Activated T-helper 1 cell treated with anti-CD3 and anti-CD28 coated beads, Interleukin-12 subunit alpha, Interleukin-12 subunit beta, Interleukin-2, Interleukin-4 antibody, amounts not matched to agents 30 ng/mL and 10 ng/mL and 1 ng/mL, durations not matched to agents 14 hours and 24 hours and 36 hours (primary cell): ENCODE measurements at regions not wholly inside any gene's neighbourhood (a gene's known extent, or its start where the extent isn't known, plus 50 kb on each side); places are given as distances from the start of the nearest gene placed in this dataset.
A peak's percentile ranks its signal among the peaks of the same experiment; 100 is the strongest.
"Not testable (repeated sequence)": the region's sequence is repeated elsewhere in the genome, so short reads cannot be mapped to it uniquely, and the experiment has no call there.

Experiments
- DNase-seq: peaks from one replicate; pipeline ENCODE4 v3.0.0; 2021; ENCODE audit warnings: low spot score
- H3K27ac Mint-ChIP-seq: one replicate; pipeline ENCODE4 v1.8.0; 2021; ENCODE audit warnings: mild to moderate bottlenecking, mixed read lengths
- H3K27me3 Mint-ChIP-seq: one replicate; pipeline ENCODE4 v1.8.0; 2022; ENCODE audit warnings: mild to moderate bottlenecking, moderate library complexity, mixed read lengths; ENCODE audit not compliant: insufficient read depth
- H3K36me3 Mint-ChIP-seq: one replicate; pipeline ENCODE4 v1.8.0; 2021; ENCODE audit warnings: low read depth, mixed read lengths
- H3K4me1 Mint-ChIP-seq: one replicate; pipeline ENCODE4 v1.8.0; 2021; ENCODE audit warnings: low read depth, mixed read lengths
- H3K4me3 Mint-ChIP-seq: one replicate; pipeline ENCODE4 v1.8.0; 2021; ENCODE audit warnings: mild to moderate bottlenecking, moderate library complexity, mixed read lengths
- H3K9me3 Mint-ChIP-seq: one replicate; pipeline ENCODE4 v1.8.0; 2021; ENCODE audit warnings: mixed read lengths
- intact Hi-C: fragments of 100-400 bp; cut with micrococcal nuclease; formaldehyde crosslinking; loops from one replicate; pipeline ENCODE4 v1.15.1; 2024

- H3K4me3 Mint-ChIP-seq, intact Hi-C loops, H3K36me3 Mint-ChIP-seq, DNase-seq, H3K27ac Mint-ChIP-seq, H3K27me3 Mint-ChIP-seq, H3K4me1 Mint-ChIP-seq, H3K9me3 Mint-ChIP-seq: not testable (repeated sequence)
These were observed 81.6 kb downstream of the P2RY10 start for GRCh38 chrX:79026742-79027141.

DNA sequence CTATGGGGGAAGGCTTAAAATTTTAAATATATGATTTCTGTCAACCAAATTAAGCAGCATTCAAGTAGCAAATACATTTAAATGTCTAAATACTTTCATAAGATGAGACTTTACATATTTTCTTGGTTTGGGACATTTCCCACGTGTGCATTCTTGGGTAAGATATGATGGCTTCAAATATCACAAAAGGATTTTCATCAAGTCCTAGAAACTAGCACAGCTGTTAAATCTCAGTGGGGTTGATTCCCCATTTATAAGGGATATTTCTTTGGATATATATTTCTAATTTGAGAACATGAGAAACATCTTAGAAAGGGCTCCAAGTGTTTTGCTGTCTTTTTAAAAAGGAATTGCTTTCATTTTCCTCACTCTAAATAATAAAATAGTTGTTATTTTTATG, 90.2 kb downstream of the P2RY10 start:
- Mint-ChIP-seq H3K4me3 (no peak overlapping the region), H3K27ac (no peak overlapping the region), H3K36me3 (no peaks in the 10 kb centered on the region), H3K9me3 (no peaks in the 10 kb centered on the region), H3K4me1 (peaks cover 26% of the 10 kb centered on the region), H3K27me3 (no peaks in the 10 kb centered on the region)
- no peak for DNase-seq
- intact Hi-C loops = no loop called here

GRCh38 chrX:79036157-79036880, 91.1 kb downstream of the P2RY10 start:
- Mint-ChIP-seq H3K27ac (no peak overlapping the region), H3K4me1 (peaks cover 26% of the 10 kb centered on the region), H3K36me3 (no peaks in the 10 kb centered on the region), H3K9me3 (peaks cover 6% of the 10 kb centered on the region), H3K4me3 (no peak overlapping the region), H3K27me3 (no peaks in the 10 kb centered on the region)
- no peak for DNase-seq
- intact Hi-C loops = no loop called here

GRCh38 chrX:79065696-79066095, 78.8 kb upstream of the GPR174 start:
- intact Hi-C loops = no loop called here
- Mint-ChIP-seq H3K36me3 (peaks cover 11% of the 10 kb centered on the region), H3K4me3 (no peak overlapping the region), H3K4me1 (no peaks in the 10 kb centered on the region), H3K27me3 (no peaks in the 10 kb centered on the region), H3K9me3 (peaks cover 19% of the 10 kb centered on the region), H3K27ac (no peak overlapping the region)
- no peak for DNase-seq

DNA sequence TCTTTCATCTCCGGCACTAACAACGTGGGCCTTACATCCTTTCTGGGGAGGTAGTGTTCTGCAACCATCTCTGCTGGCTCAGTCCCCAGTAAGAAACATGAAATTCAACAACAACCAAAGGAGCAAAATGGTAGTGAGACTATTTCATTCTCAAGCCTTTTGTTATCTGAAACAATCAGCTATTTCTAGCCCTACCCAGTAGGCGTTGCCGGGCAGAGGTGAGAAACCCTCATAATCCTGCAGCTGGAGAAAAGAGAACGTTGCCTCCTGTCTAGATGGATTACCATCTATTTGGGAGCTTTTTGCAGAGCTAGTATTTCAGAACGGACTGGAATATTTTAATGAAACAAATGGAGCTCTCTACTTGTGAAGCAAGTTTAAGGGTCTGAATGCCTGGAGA, 66.4 kb upstream of the GPR174 start:
- Mint-ChIP-seq H3K27ac (no peak overlapping the region), H3K4me1 (peaks cover 20% of the 10 kb centered on the region), H3K36me3 (peaks cover 2% of the 10 kb centered on the region), H3K27me3 (no peaks in the 10 kb centered on the region), H3K9me3 (peaks cover 8% of the 10 kb centered on the region), H3K4me3 (no peak overlapping the region)
- DNase-seq = no peak
- intact Hi-C loops = no loop called here

GRCh38 chrX:79079477-79079876, 65.0 kb upstream of the GPR174 start:
- intact Hi-C loops = no loop called here
- DNase-seq = no peak
- peaks cover 32% of the 10 kb centered on the region for H3K4me1 Mint-ChIP-seq
- H3K27me3 Mint-ChIP-seq = no peaks in the 10 kb centered on the region
- H3K9me3 Mint-ChIP-seq = peaks cover 2% of the 10 kb centered on the region
- H3K27ac Mint-ChIP-seq = no peak overlapping the region
- H3K36me3 Mint-ChIP-seq = no peaks in the 10 kb centered on the region
- no peak overlapping the region for H3K4me3 Mint-ChIP-seq

DNA sequence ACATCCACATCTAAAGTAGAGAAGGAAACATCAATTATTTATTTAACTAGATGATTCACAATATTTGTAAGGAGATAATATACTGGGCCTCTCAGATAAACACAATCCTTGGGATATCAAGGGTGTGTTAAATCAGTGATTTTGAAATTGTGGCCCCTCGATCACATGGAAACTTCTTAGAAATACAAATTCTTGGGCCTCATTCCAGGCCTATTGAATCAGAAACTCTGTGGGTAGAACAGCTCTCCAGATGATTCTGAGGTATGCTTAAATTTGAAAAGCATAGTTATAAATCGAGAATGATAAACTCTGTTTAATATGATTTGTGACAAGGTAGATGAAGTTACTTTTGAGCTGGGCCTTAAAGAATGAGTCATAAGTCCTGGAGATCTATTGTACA, 64.3 kb upstream of the GPR174 start:
- H3K27me3 Mint-ChIP-seq = no peaks in the 10 kb centered on the region
- intact Hi-C loops = loop anchor here (5.0 to 10.0 kb wide), 7 partner anchors 133 to 945 kb away; partner anchors contain the start of genes ITM2A, P2RY10 and TAF9B
- H3K4me1 Mint-ChIP-seq = peaks cover 39% of the 10 kb centered on the region
- H3K36me3 Mint-ChIP-seq = no peaks in the 10 kb centered on the region
- no peak overlapping the region for H3K27ac Mint-ChIP-seq
- no peak for DNase-seq
- no peaks in the 10 kb centered on the region for H3K9me3 Mint-ChIP-seq
- H3K4me3 Mint-ChIP-seq = no peak overlapping the region

GRCh38 chrX:79081895-79082512, 62.5 kb upstream of the GPR174 start:
- intact Hi-C loops = loop anchor here (1.0 to 10.0 kb wide), 12 partner anchors 65 to 947 kb away; partner anchors contain the start of genes ITM2A, P2RY10 and TAF9B
- H3K4me1 Mint-ChIP-seq = peaks cover 39% of the 10 kb centered on the region
- H3K27ac Mint-ChIP-seq = peak overlapping the region; percentile 70
- peaks cover 2% of the 10 kb centered on the region for H3K9me3 Mint-ChIP-seq
- peak; percentile 5 for DNase-seq
- H3K27me3 Mint-ChIP-seq = no peaks in the 10 kb centered on the region
- H3K36me3 Mint-ChIP-seq = no peaks in the 10 kb centered on the region
- H3K4me3 Mint-ChIP-seq = peak overlapping the region; percentile 59

GRCh38 chrX:79082899-79083298, 61.6 kb upstream of the GPR174 start:
- Mint-ChIP-seq H3K4me3 (no peak overlapping the region), H3K4me1 (peaks cover 39% of the 10 kb centered on the region), H3K36me3 (no peaks in the 10 kb centered on the region), H3K27me3 (no peaks in the 10 kb centered on the region), H3K9me3 (peaks cover 4% of the 10 kb centered on the region), H3K27ac (peak overlapping the region; percentile 12)
- intact Hi-C loops = loop anchor here (1.0 to 10.0 kb wide), 12 partner anchors 64 to 948 kb away; partner anchors contain the start of genes ITM2A, P2RY10 and TAF9B
- DNase-seq = no peak

GRCh38 chrX:79084923-79085322, 59.6 kb upstream of the GPR174 start:
- H3K27ac Mint-ChIP-seq = no peak overlapping the region
- H3K36me3 Mint-ChIP-seq = no peaks in the 10 kb centered on the region
- DNase-seq = no peak
- intact Hi-C loops = loop anchor here (5.0 to 10.0 kb wide), 7 partner anchors 138 to 950 kb away; partner anchors contain the start of genes ITM2A, P2RY10 and TAF9B
- no peaks in the 10 kb centered on the region for H3K27me3 Mint-ChIP-seq
- peaks cover 45% of the 10 kb centered on the region for H3K4me1 Mint-ChIP-seq
- no peak overlapping the region for H3K4me3 Mint-ChIP-seq
- H3K9me3 Mint-ChIP-seq = peaks cover 4% of the 10 kb centered on the region

- Mint-ChIP-seq H3K27ac (peak overlapping the region; percentile 52), H3K27me3 (no peaks in the 10 kb centered on the region), H3K36me3 (peaks cover 6% of the 10 kb centered on the region), H3K9me3 (peaks cover 4% of the 10 kb centered on the region), H3K4me1 (peaks cover 28% of the 10 kb centered on the region), H3K4me3 (no peak overlapping the region)
- intact Hi-C loops = loop anchor here (10.0 kb wide), 1 partner anchor 955 kb away; the partner anchor contains the start of gene TAF9B
- no peak for DNase-seq
These were observed 54.4 kb upstream of the GPR174 start for GRCh38 chrX:79089896-79090584.

DNA sequence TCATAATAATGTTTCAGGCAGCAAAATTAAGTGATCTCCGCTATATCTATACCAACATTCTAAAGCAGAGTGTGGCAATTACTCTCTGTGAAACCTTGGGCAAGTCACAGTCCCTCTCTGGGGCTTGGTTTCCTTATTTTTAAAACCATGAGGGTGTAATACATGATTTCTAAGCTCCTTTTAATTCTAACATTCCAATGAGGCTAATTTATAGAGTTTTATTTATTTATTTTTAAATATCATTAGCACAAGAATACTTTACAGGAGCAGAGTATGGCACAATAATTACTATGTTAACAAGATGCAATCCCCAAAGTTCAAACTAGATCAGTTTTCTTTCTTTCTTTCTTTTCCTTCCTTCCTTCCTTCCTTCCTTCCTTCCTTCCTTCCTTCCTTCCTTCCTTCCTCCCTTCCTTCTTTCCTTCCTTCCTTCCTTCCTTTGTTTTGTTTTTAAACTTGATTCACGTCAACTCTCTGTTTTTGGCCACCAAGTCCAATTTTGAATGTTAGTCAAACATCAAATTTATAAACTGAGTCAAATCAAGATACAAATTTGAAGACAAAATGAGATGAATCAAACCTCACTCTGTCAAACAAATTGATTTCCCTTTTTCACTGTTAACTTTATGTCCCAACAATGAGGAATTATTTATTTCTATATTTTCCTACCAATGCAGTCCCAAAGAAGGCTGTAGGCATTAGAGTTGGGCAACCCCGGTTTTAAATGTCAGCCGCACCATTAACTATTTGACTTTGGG, 50.2 kb upstream of the GPR174 start:
- Mint-ChIP-seq H3K27ac (no peak overlapping the region), H3K9me3 (no peaks in the 10 kb centered on the region)
- intact Hi-C loops = loop anchor here (2.0 kb wide), 1 partner anchor 177 kb away; no protein-coding TSS in a partner anchor

More for the DNA sequence above, 50.2 kb upstream of the GPR174 start:
- Mint-ChIP-seq H3K4me3 (no peak overlapping the region), H3K4me1 (peaks cover 46% of the 10 kb centered on the region), H3K36me3 (peaks cover 6% of the 10 kb centered on the region), H3K27me3 (no peaks in the 10 kb centered on the region)
- no peak for DNase-seq
